ENCODE measurements at regions not wholly inside any gene's neighbourhood (a gene's known extent, or its start where the extent isn't known, plus 50 kb on each side); places are given as distances from the start of the nearest gene placed in this dataset.

GRCh38 chr2:18237298-18237697, 323.2 kb downstream of the RDH14 start (continued):
- TF ChIP-seq ZNF462 (CRISPR knock-in tag; IDR thresholded peaks at IDR 0.05): no peak
- no peak for TF ChIP-seq JUNB (IDR thresholded peaks at IDR 0.05; ENCODE audit: unreplicated experiment)

- Mint-ChIP-seq H3K9me3 (no peaks in the 10 kb centered on the region), H3K4me3 (no peak overlapping the region), H3K4me1 (no peaks in the 10 kb centered on the region), H3K27me3 (ENCODE audit: insufficient read depth, low read depth, poor library complexity) (no peaks in the 10 kb centered on the region), H3K36me3 (ENCODE audit: low read depth) (no peaks in the 10 kb centered on the region), H3K27ac (no peak overlapping the region)
- no peaks in the 10 kb centered on the region for H3F3A ChIP-seq (replicated peaks; ENCODE audit: low read depth)
- no peak overlapping the region for H3K4me2 ChIP-seq
- no peaks in the 10 kb centered on the region for H3K4me1 ChIP-seq (ENCODE audit: insufficient read depth)
- no peaks in the 10 kb centered on the region for H3K36me3 ChIP-seq (ENCODE audit: insufficient read depth)
- no peaks in the 10 kb centered on the region for H3K79me2 ChIP-seq (replicated peaks; ENCODE audit: insufficient read depth)
- H3K4me3 ChIP-seq: no peak overlapping the region
- DNase-seq (ENCODE audit: low spot score) (no peak), ATAC-seq (no peak)
- no peaks in the 10 kb centered on the region for H3K27me3 ChIP-seq (ENCODE audit: insufficient read depth)
- H2AFZ ChIP-seq: no peak overlapping the region
- H4K20me1 ChIP-seq (replicated peaks; ENCODE audit: insufficient read depth): no peaks in the 10 kb centered on the region
- H3K27ac ChIP-seq (ENCODE audit: low read depth): no peak overlapping the region
- no peaks in the 10 kb centered on the region for H3K9me2 ChIP-seq (ENCODE audit: insufficient read depth)
- no peak for TF ChIP-seq POLR2AphosphoS5 (IDR thresholded peaks at IDR 0.05; ENCODE audit: low read depth)
- no peak for TF ChIP-seq STAT1 (IDR thresholded peaks at IDR 0.05; ENCODE audit: unreplicated experiment)
- no peak for TF ChIP-seq ZNF114 (CRISPR knock-in tag; IDR thresholded peaks at IDR 0.05)
- no peak for TF ChIP-seq ETS1 (IDR thresholded peaks at IDR 0.05)
- no peak for TF ChIP-seq EZH2 (IDR thresholded peaks at IDR 0.05; ENCODE audit: low read depth, unreplicated experiment)
- no peak for TF ChIP-seq ZNF462 (CRISPR knock-in tag; IDR thresholded peaks at IDR 0.05)
- no peak for TF ChIP-seq NANOG (IDR thresholded peaks at IDR 0.05; ENCODE audit: borderline replicate concordance)
- no peak for TF ChIP-seq ZNF331 (CRISPR knock-in tag; IDR thresholded peaks at IDR 0.05; ENCODE audit: low read depth)
- TF ChIP-seq JUNB (IDR thresholded peaks at IDR 0.05; ENCODE audit: unreplicated experiment): no peak
These were observed 327.6 kb downstream of the RDH14 start for GRCh38 chr2:18232731-18233438.
